ENCODE measurements at regions not wholly inside any gene's neighbourhood (a gene's known extent, or its start where the extent isn't known, plus 50 kb on each side); places are given as distances from the start of the nearest gene placed in this dataset.
"Not testable (repeated sequence)": the region's sequence is repeated elsewhere in the genome, so short reads cannot be mapped to it uniquely, and the experiment has no call there.

DNA sequence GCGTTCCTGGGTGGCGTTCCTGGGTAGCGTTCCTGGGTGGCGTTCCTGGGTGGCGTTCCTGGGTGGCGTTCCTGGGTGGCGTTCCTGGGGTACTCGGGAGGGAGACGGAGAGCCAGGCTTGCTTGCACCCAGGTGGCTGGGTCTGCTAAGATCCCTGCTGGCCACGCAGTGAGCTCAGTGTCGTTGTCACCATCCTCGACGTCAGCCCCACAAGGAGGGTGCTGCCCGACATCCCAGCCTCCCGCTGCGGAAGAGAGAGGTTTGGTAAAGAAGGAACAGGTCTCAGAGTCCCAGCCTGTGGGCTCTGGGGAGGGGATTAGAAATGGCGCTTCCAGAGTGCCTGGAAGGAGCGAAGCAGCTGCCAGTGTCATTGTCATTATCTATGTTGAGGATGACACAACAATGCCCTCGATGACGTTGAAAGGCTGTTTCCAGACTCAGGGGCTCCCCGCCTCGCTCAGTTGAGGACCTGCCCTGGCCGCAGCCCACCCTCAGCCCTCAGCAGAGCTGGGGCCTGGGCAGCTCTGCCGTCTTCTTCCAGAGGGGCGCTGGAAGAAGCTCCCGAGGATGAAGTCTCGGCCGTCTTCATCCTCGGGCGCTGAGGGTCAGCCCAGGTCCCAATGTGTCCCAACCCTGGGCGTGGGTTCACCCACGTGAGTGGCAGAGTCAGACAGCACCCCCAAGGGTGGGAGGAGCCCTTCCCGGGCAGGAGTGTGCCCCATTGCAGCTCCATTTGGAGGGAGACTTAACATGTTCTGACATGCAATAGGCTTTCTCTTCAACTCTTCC, 328.8 kb downstream of the ADGRD1 start:
- Histone ChIP-seq H2AFZ (ENCODE audit: low read length) (no peak overlapping the region), H3K4me3 (ENCODE audit: low read length) (no peak overlapping the region), H3K4me2 (ENCODE audit: low read depth, low read length, poor library complexity, severe bottlenecking) (no peak overlapping the region), H3K9ac (ENCODE audit: low read length) (no peak overlapping the region), H3K9me3 (ENCODE audit: low read length) (no peaks in the 10 kb centered on the region), H4K20me1 (ENCODE audit: insufficient read depth, low read depth, low read length) (no peaks in the 10 kb centered on the region), H3K36me3 (ENCODE audit: insufficient read depth, low read length) (no peaks in the 10 kb centered on the region), H3K27me3 (ENCODE audit: low read length) (no peaks in the 10 kb centered on the region), H3K4me1 (ENCODE audit: low read length) (no peaks in the 10 kb centered on the region), H3K9me2 (replicated peaks; ENCODE audit: insufficient read depth, low read length) (no peaks in the 10 kb centered on the region), H3K79me2 (ENCODE audit: low read length) (no peaks in the 10 kb centered on the region), H3K27ac (ENCODE audit: low read length) (no peak overlapping the region)
- DNase-seq: no peak

DNA sequence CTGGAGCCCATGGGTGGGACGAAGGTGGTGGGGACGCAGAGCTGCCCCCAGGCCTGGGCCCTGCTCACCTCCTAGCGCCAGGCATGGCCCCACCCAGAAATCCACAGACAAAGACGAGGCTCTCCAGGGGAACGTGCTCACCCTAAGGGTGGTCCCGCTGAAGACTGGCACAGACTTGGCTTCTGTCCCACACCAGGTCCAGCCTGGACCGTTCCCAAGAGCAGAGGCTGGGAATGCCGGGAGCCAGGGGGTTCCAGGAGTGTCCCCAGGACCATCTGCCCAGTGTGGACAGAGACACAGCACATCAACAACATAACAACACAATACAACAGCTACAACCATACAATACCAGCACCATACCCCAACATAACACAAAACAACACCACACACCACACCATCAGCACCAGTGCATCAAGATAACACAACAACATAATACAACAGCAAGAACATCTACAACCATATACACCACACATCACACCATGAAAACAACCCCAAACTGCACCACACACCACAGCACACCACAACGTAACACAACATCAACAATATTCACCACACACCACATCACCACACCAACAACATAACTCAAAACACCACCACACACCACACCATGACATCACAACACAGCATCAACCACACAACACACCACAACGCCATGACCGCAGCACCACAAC, 329.6 kb downstream of the ADGRD1 start:
- Histone ChIP-seq H3K79me2 (ENCODE audit: low read length) (no peaks in the 10 kb centered on the region), H3K4me3 (ENCODE audit: low read length) (no peak overlapping the region), H3K27ac (ENCODE audit: low read length) (no peak overlapping the region), H3K27me3 (ENCODE audit: low read length) (no peaks in the 10 kb centered on the region), H3K9me2 (replicated peaks; ENCODE audit: insufficient read depth, low read length) (no peaks in the 10 kb centered on the region), H3K36me3 (ENCODE audit: insufficient read depth, low read length) (no peaks in the 10 kb centered on the region), H3K4me2 (ENCODE audit: low read depth, low read length, poor library complexity, severe bottlenecking) (no peak overlapping the region), H3K9ac (ENCODE audit: low read length) (no peak overlapping the region), H3K4me1 (ENCODE audit: low read length) (no peaks in the 10 kb centered on the region), H2AFZ (ENCODE audit: low read length) (no peak overlapping the region), H3K9me3 (ENCODE audit: low read length) (no peaks in the 10 kb centered on the region), H4K20me1 (ENCODE audit: insufficient read depth, low read depth, low read length) (no peaks in the 10 kb centered on the region)
- no peak for DNase-seq

DNA sequence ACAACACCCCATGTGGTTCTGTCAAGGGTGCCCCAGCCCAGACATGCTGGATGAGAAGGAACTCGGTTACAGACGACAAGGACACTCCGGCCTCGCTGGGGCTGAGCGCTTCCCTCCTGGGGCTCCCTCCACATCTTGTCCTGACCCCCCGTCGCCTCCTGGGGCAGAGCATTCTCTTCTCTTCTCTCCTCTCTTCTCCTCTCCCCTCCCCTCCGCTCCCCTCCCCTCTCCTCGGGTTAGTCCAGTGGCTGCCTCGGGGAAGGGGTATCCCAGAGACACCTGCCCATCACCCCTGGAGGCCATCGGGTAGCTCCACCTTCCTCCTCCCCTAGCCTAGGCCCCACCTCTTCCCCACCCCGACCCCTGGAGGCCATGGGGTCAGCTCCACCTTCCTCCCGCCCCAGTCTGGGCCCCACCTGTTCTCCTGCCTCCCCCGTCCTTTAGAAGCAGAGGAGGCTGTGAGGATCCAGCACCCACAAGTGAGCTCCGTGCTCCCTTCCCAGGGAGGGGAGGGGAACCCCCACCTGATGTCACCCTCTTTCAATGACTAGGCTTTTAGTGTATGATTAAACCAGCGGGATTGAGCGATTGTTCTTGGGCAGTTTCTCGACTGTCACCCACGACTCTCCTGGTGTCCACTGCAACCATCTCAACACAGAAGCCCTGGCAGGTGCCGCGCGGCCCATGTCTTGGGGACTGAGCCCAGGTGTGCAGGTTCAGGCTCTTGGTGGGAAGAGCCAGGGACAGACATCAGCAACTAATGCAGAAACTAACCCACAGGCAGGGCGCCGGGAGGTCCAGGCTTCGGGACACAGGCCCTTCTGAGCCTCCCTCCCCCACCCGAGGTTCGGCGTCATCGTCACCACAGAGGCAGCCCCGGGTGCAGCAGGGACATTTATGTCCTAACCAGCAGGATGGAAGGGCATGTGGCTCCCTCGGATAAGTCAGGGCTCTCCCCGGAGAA, 330.4 kb downstream of the ADGRD1 start:
- not testable (repeated sequence) for H3K9me2 ChIP-seq (replicated peaks; ENCODE audit: insufficient read depth, low read length)

DNA sequence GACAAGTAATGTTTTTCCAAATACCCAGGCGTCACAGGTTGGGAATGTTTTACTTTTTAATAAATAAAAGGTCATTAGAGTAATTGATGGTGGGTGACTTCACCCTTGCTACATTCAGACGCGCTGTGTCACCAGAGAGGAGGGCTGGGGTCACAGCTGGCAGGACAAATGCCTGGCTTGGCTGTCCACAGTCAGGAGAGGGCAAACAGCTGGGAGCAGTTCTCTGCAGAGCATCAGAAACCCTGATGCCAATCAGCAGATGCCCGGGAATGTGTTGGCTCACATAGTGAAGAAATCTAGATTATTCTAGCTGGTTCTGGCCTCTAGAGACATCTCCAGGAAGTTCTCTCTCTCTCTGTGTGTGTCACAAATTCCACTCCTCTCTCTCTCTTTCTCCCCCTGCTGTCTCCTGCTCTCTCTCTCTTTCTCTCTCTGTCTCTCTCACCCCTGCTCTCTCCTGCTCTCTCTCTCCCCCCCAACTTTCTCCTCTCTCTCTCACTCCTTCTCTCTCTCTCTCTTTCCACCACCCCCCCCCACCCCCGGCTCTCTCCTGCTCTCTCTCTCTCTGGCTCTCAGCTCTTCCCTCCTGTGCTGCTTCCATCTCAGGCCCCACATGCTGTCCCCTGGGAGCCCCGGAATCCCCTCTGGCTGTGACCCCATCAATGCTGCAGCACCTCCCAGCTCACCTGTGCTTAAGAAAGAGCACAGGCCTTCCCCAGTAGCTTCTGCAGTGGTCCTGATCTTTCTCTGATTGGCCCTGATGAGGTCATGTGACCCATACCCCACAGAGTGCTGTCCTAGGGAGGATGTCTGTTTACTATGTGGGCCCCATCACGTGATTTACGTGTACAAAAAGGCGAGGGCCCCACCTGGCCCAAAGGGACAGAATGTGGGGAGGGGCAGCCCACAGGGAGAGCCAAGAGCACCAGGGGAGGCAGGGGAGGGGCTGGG, 331.5 kb downstream of the ADGRD1 start:
- not testable (repeated sequence) for H3K27ac ChIP-seq (ENCODE audit: low read length); H3K9me3 ChIP-seq (ENCODE audit: low read length); H3K4me2 ChIP-seq (ENCODE audit: low read depth, low read length, poor library complexity, severe bottlenecking); H4K20me1 ChIP-seq (ENCODE audit: insufficient read depth, low read depth, low read length); H3K4me3 ChIP-seq (ENCODE audit: low read length); H3K4me1 ChIP-seq (ENCODE audit: low read length); H2AFZ ChIP-seq (ENCODE audit: low read length); H3K9ac ChIP-seq (ENCODE audit: low read length); DNase-seq; H3K27me3 ChIP-seq (ENCODE audit: low read length); H3K79me2 ChIP-seq (ENCODE audit: low read length); H3K36me3 ChIP-seq (ENCODE audit: insufficient read depth, low read length); H3K9me2 ChIP-seq (replicated peaks; ENCODE audit: insufficient read depth, low read length)

More for the DNA sequence above, 330.4 kb downstream of the ADGRD1 start:
- not testable (repeated sequence) for H3K9ac ChIP-seq (ENCODE audit: low read length); H3K27me3 ChIP-seq (ENCODE audit: low read length); DNase-seq; H3K9me3 ChIP-seq (ENCODE audit: low read length); H3K36me3 ChIP-seq (ENCODE audit: insufficient read depth, low read length); H2AFZ ChIP-seq (ENCODE audit: low read length); H3K27ac ChIP-seq (ENCODE audit: low read length); H3K4me3 ChIP-seq (ENCODE audit: low read length); H3K79me2 ChIP-seq (ENCODE audit: low read length); H4K20me1 ChIP-seq (ENCODE audit: insufficient read depth, low read depth, low read length); H3K4me1 ChIP-seq (ENCODE audit: low read length); H3K4me2 ChIP-seq (ENCODE audit: low read depth, low read length, poor library complexity, severe bottlenecking)

DNA sequence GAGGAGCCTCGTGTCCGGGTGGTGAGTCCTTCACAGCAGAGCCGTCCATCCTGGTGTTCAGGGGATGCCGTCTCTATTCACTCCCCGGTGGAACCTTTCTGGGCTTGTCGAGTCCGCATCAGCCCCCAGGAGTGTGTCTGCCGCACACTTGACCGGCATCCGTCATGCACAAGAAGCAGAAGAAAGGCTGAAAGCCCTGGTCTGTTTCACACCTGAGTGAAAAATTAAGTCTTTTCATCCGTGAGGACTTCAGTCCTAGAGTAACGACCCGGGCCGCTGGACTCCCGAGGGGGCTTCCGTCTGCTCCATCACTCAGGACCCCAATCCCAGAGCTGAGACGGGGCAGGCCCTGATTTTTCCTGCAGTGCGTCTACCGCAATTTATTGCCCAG, 332.2 kb downstream of the ADGRD1 start:
- not testable (repeated sequence) for H3K9ac ChIP-seq (ENCODE audit: low read length); H3K9me3 ChIP-seq (ENCODE audit: low read length); H2AFZ ChIP-seq (ENCODE audit: low read length); DNase-seq; H3K4me2 ChIP-seq (ENCODE audit: low read depth, low read length, poor library complexity, severe bottlenecking); H3K79me2 ChIP-seq (ENCODE audit: low read length); H3K27me3 ChIP-seq (ENCODE audit: low read length); H3K27ac ChIP-seq (ENCODE audit: low read length); H3K4me3 ChIP-seq (ENCODE audit: low read length); H3K9me2 ChIP-seq (replicated peaks; ENCODE audit: insufficient read depth, low read length); H3K36me3 ChIP-seq (ENCODE audit: insufficient read depth, low read length); H4K20me1 ChIP-seq (ENCODE audit: insufficient read depth, low read depth, low read length); H3K4me1 ChIP-seq (ENCODE audit: low read length)

DNA sequence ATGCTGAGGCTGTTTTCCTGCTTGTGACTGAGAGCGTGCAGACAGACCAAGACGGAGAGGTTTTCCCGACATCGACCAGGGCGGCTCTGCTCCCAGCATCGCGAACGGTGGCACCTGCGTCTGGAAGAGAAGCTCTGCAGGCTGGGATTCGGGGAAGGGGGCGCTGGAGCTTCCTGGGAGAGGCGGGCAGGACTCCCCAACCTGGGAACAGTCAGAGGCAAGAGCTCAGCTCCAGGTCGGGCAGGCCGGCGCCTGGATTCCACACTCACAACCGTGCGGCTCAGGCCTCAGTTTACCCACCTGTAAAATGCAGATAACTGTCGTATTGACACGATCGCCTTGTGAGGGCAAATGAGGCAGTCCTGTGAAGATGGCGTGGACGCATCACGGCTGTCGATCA, 332.6 kb downstream of the ADGRD1 start:
- H3K4me3 ChIP-seq (ENCODE audit: low read length); H3K4me1 ChIP-seq (ENCODE audit: low read length); H3K27ac ChIP-seq (ENCODE audit: low read length); DNase-seq; H3K79me2 ChIP-seq (ENCODE audit: low read length); H3K9me2 ChIP-seq (replicated peaks; ENCODE audit: insufficient read depth, low read length); H3K4me2 ChIP-seq (ENCODE audit: low read depth, low read length, poor library complexity, severe bottlenecking); H3K27me3 ChIP-seq (ENCODE audit: low read length); H4K20me1 ChIP-seq (ENCODE audit: insufficient read depth, low read depth, low read length); H2AFZ ChIP-seq (ENCODE audit: low read length); H3K9me3 ChIP-seq (ENCODE audit: low read length); H3K9ac ChIP-seq (ENCODE audit: low read length); H3K36me3 ChIP-seq (ENCODE audit: insufficient read depth, low read length): not testable (repeated sequence)

DNA sequence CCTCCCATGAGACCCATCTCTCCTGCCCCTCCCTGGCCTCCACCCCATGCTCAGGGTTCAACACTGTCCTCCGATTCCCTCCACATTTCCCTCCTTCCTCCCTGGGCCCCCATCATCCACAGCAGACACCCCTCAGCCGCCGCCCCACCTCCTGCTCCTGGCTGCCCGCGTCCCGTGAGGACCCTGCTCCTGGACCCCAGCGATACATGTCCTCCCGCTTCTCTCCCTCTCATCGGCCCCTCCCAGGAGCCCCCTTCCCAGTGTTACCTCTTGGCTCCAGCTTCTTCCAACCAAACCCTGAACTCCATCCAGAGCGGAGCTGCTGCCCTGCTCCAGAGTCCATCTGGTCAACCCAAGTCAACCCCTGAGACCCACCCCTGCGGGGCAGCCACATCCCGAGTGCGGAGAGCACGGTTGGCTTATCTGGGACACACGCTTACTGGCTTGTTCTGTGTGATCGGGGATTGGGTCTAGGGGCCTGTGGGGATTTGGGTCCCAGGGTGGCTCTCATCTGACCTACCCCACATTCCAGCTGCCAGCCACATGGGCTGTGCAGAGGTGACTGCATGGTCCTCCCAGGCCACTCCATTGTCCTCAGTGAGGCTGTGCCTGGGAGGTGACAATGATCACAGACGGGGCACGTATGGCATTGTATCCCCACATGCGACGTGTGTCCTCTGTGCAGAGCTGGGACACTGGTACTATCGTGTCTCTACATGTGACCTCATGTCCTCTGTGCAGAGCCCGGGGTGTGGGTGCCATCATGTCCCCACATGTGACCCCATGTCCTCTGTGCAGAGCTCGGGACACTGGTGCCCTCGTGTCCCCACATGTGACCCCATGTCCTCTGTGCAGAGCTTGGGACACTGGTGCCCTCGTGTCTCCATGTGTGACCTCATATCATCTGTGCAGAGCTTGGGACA, 333.6 kb downstream of the ADGRD1 start:
- H3K9me2 ChIP-seq (replicated peaks; ENCODE audit: insufficient read depth, low read length): no peaks in the 10 kb centered on the region
- no peaks in the 10 kb centered on the region for H3K36me3 ChIP-seq (ENCODE audit: insufficient read depth, low read length)
- H3K4me1 ChIP-seq (ENCODE audit: low read length): no peaks in the 10 kb centered on the region
- H4K20me1 ChIP-seq (ENCODE audit: insufficient read depth, low read depth, low read length): no peaks in the 10 kb centered on the region
- H3K9me3 ChIP-seq (ENCODE audit: low read length): no peaks in the 10 kb centered on the region
- H3K79me2 ChIP-seq (ENCODE audit: low read length): no peaks in the 10 kb centered on the region
- no peaks in the 10 kb centered on the region for H3K27me3 ChIP-seq (ENCODE audit: low read length)
- no peak overlapping the region for H3K27ac ChIP-seq (ENCODE audit: low read length)
- no peak overlapping the region for H3K4me2 ChIP-seq (ENCODE audit: low read depth, low read length, poor library complexity, severe bottlenecking)
- no peak for DNase-seq
- no peak overlapping the region for H3K9ac ChIP-seq (ENCODE audit: low read length)
- H2AFZ ChIP-seq (ENCODE audit: low read length): no peak overlapping the region
- H3K4me3 ChIP-seq (ENCODE audit: low read length): no peak overlapping the region

Data from Karpas-422 (cell line).